Muscle layer of colon (tissue), 2 donors: ENCODE measurements at regions not wholly inside any gene's neighbourhood (a gene's known extent, or its start where the extent isn't known, plus 50 kb on each side); places are given as distances from the start of the nearest gene placed in this dataset.

Source experiments
- H3K27ac ChIP-seq: one replicate; pipeline ENCODE4 v1.7.0; 2013; ENCODE audit warnings: low read depth, mild to moderate bottlenecking, low read length, moderate library complexity
- H3K27me3 ChIP-seq, 2 donors: one replicate each; pipeline ENCODE4 v1.7.0; 2013; ENCODE audit warnings: low read length in 2 of 2, mild to moderate bottlenecking in 2 of 2; ENCODE audit not compliant: insufficient read depth in 2 of 2, control insufficient read depth in 1 of 2
- H3K36me3 ChIP-seq: one replicate; pipeline ENCODE4 v1.7.0; 2013; ENCODE audit warnings: mild to moderate bottlenecking, low read length; ENCODE audit not compliant: insufficient read depth
- H3K4me1 ChIP-seq: one replicate; pipeline ENCODE4 v1.7.0; 2013; ENCODE audit warnings: mild to moderate bottlenecking, low read length; ENCODE audit not compliant: insufficient read depth
- H3K4me3 ChIP-seq, 2 donors: one replicate each; pipeline ENCODE4 v1.7.0; 2013; ENCODE audit warnings: low read length in 2 of 2, low read depth in 1 of 2, mild to moderate bottlenecking in 1 of 2, moderate library complexity in 1 of 2
- H3K9ac ChIP-seq: one replicate; pipeline ENCODE4 v1.7.0; 2013; ENCODE audit warnings: low read length
- H3K9me3 ChIP-seq: one replicate; pipeline ENCODE4 v1.7.0; 2013; ENCODE audit warnings: mild to moderate bottlenecking, low read length
- donor health status: abdominal sarcoma.
- donor health status: Adenocarcinoma of cecum.

DNA sequence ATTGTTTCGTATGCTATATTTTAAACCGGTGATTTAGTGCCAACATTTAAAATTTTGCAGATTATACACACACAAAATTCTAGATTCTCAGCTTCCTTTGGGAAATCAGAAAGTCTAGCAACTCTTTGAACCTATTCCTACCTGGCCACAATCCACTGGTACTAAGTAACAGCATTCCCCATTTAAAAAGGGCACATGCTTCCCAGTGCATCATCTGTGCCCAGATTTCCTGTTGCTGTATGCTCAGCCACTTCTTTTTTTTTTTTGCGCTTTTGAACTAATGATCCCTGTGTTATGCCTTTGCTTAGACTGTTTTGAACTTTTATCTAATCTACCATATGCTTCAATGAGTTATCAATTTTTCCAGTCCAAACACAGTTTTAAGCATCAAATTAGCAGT is 548.4 kb downstream of the PLPP3 start:
- H3K36me3 ChIP-seq: no peaks in the 10 kb centered on the region
- no peak overlapping the region for H3K9ac ChIP-seq
- no peak overlapping the region for H3K27ac ChIP-seq
- no peak overlapping the region for H3K4me3 ChIP-seq
- H3K4me1 ChIP-seq: no peaks in the 10 kb centered on the region
- no peaks in the 10 kb centered on the region for H3K27me3 ChIP-seq
- no peaks in the 10 kb centered on the region for H3K9me3 ChIP-seq

DNA sequence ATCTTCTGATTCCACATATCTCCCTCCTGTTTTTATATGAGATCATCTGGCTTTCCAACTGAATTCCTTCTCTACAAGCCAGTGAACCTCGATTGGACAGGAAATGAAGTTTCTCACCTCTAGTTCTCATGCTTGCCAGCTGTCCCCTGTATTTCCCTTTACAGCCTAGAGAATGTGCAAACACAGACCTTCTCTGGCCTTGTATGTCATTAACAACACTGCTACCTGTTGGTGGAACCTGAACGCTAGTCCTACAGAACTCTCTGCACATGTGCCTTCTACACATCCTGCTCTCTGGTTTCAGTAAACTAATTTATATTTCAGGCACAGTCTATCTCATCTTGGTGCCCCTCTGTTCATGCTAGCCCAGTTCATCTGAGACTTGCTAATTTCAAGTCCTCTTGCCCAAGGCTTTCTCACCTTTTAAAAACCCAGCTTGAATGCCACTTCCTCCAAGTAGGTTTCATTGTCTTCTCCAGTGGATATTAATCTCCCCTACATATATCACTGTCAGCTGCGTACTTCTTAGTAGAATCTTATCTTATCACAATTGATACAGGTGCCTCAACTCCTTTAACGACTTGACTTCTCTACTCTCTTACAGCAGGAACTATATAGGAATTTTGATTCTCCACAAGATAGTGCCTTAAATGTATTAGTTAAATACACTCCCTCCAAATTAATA is 549.9 kb downstream of the PLPP3 start:
- no peak overlapping the region for H3K27ac ChIP-seq
- H3K36me3 ChIP-seq: no peaks in the 10 kb centered on the region
- no peaks in the 10 kb centered on the region for H3K9me3 ChIP-seq
- no peaks in the 10 kb centered on the region for H3K4me1 ChIP-seq
- H3K4me3 ChIP-seq: no peak overlapping the region
- no peak overlapping the region for H3K9ac ChIP-seq
- H3K27me3 ChIP-seq: no peaks in the 10 kb centered on the region

DNA sequence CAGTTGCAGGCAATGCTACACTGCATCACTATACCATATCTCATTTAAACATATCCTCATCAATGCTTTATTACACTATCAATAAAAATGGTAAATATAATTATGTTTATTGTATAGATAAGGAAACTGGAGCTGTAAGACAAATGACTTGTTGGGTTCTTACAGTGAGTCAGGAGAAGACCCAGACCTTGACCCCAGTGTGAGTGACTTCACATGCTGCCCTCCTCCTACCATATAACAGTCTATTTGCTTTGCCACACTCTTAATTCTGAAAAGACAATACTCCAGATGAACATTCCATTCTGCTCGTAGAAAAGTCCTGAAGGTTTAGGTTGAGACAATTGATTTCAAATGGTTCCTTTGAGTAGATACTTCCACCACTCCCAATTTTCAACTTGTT is 550.5 kb downstream of the PLPP3 start:
- no peaks in the 10 kb centered on the region for H3K27me3 ChIP-seq
- no peak overlapping the region for H3K4me3 ChIP-seq
- H3K9ac ChIP-seq: no peak overlapping the region
- H3K27ac ChIP-seq: no peak overlapping the region
- no peaks in the 10 kb centered on the region for H3K9me3 ChIP-seq
- no peaks in the 10 kb centered on the region for H3K4me1 ChIP-seq
- no peaks in the 10 kb centered on the region for H3K36me3 ChIP-seq

DNA sequence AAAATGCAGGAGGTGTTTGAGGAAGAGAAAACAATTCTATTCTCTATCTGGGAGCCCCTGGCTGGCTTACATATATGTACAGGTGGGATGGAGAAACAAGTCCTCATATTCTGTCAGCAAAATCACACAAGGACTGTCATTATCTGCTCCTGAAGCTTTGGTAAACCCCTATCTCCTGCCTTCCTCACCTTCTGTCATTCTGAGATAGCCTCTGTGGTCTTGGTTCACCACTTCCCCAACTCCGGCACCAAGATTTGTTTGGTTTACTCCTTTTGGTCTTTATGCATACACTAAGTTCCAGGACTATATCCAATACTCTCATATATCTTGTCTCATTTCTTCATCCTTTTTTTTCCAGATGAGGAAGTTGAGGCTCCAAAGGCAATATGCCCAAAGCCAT is 551.1 kb downstream of the PLPP3 start:
- H3K27ac ChIP-seq: no peak overlapping the region
- no peak overlapping the region for H3K4me3 ChIP-seq
- no peaks in the 10 kb centered on the region for H3K4me1 ChIP-seq
- no peaks in the 10 kb centered on the region for H3K36me3 ChIP-seq
- no peaks in the 10 kb centered on the region for H3K9me3 ChIP-seq
- no peaks in the 10 kb centered on the region for H3K27me3 ChIP-seq
- no peak overlapping the region for H3K9ac ChIP-seq

DNA sequence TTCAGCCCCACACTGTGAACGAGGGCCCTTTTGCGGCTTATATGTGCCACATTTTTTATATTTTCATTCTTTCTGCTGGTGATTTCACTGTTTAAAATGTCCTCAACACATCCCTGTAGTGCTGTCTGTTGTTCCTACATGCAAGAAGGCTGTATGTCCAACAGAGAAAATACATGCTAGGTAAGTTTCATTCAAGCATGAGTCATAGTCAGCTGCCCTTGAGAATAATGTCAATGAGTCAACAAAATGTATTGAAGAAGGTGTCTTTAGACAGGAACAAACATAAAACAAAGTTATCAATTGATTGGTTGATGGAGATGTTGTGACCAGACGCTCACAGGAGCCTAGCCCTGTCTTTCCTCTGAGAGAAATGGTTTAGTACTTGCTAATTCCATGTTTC is 553.4 kb downstream of the PLPP3 start:
- Histone ChIP-seq H3K27me3 (no peaks in the 10 kb centered on the region), H3K4me1 (no peaks in the 10 kb centered on the region), H3K36me3 (no peaks in the 10 kb centered on the region), H3K9ac (no peak overlapping the region), H3K4me3 (no peak overlapping the region), H3K9me3 (no peaks in the 10 kb centered on the region), H3K27ac (no peak overlapping the region)

DNA sequence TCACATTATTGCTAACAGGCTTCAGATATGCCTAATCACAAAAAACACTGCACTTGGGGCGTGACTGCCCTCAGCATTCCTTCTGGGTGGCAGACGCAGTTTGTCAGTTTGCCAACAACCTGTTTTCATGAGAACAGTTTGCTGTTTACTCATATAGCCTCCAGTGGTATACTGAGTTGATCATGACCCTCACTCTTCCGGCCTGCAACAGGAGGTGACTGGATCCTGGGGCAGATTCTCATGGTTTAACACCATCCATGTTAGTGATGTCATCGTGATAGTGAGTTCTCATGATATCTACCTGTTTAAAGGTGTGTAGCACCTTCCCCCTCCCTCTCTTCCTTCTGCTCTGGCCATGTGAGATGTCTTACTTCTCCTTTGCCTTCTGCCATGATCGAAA is 555.2 kb downstream of the PLPP3 start:
- no peaks in the 10 kb centered on the region for H3K9me3 ChIP-seq
- no peak overlapping the region for H3K27ac ChIP-seq
- no peak overlapping the region for H3K9ac ChIP-seq
- no peaks in the 10 kb centered on the region for H3K4me1 ChIP-seq
- H3K27me3 ChIP-seq: no peaks in the 10 kb centered on the region
- no peaks in the 10 kb centered on the region for H3K36me3 ChIP-seq
- H3K4me3 ChIP-seq: no peak overlapping the region

DNA sequence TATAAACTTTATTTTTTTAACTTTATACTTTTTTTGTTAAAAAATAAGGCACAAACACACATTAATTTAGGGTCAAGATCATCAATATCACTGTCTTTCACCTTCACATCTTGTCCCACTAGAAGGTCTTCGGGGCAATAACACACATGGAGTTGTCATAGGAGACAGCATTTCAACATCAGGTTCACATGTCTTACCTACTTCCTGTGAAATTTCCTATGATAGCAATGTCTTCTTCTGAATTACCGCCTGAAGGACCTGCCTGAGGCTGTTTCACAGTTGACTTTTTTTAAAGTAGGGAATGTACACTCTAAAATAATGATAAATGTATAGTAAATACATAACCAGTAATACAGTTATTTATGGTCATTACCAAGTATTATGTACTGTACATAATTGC is 559.4 kb downstream of the PLPP3 start:
- Histone ChIP-seq H3K27ac (no peak overlapping the region), H3K27me3 (no peaks in the 10 kb centered on the region), H3K36me3 (no peaks in the 10 kb centered on the region), H3K4me1 (no peaks in the 10 kb centered on the region), H3K4me3 (no peak overlapping the region), H3K9ac (no peak overlapping the region), H3K9me3 (no peaks in the 10 kb centered on the region)

DNA sequence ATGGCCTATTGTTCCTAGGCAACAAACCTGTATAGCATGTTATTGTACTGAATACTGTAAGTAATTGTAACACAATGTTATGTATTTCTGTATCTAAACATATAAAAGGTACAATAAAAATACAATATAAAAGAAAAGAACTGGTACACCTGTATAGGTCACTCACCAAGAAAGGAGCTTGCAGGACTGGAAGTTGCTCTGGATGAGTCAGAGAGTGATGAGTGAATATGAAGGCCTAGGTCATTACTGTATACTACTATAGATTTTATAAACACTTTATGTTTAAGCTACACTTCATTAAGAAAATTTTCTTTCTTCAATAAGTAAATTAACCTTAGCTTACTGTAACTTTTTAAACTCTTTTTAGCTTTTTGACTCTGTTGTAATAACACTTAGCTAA is 559.9 kb downstream of the PLPP3 start:
- Histone ChIP-seq H3K36me3 (no peaks in the 10 kb centered on the region), H3K4me1 (no peaks in the 10 kb centered on the region), H3K27ac (no peak overlapping the region), H3K9ac (no peak overlapping the region), H3K9me3 (no peaks in the 10 kb centered on the region), H3K4me3 (no peak overlapping the region), H3K27me3 (no peaks in the 10 kb centered on the region)

DNA sequence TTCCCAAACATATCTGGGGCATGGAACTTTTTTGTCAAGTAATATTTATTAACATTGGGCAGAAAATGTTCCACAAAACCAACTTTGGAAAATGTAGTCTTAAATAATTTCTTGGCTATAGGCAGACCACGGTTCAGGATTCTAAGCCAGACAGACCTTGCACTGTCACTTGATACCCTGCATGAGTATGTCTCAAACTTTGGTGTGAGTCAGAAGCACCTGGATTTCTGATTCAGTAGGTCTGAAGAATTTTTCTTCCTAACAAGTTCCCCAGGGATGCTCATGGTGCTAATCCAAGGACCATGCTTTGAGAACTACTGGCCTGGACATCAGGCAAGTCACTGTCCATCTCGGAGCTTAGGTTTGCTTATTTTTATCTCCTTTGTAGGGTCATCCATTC is 562.0 kb downstream of the PLPP3 start:
- Histone ChIP-seq H3K27me3 (no peaks in the 10 kb centered on the region), H3K4me1 (no peaks in the 10 kb centered on the region), H3K36me3 (no peaks in the 10 kb centered on the region), H3K4me3 (no peak overlapping the region), H3K27ac (no peak overlapping the region), H3K9ac (no peak overlapping the region), H3K9me3 (no peaks in the 10 kb centered on the region)

DNA sequence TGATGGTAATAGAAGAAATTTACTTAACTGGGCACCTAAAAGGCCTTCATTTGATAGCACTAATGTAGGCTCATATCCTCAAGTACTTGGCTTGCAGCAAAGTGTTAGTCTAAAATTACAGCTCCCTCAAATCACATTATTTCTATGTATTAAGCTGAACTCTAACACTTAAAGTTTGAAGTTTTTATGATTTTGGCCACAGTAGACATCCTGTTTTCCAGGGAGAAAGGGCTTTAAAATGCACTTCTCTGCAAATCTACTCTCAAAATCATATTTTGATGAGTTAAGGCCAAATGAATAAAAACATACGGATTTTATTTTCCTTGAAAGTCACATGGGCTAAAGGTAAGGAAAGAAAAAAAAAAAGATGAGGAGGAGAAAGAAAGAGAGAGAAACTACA is 575.5 kb downstream of the PLPP3 start:
- H3K4me3 ChIP-seq: no peak overlapping the region
- H3K9me3 ChIP-seq: no peaks in the 10 kb centered on the region
- H3K27me3 ChIP-seq: no peaks in the 10 kb centered on the region
- H3K36me3 ChIP-seq: no peaks in the 10 kb centered on the region
- no peak overlapping the region for H3K9ac ChIP-seq
- no peak overlapping the region for H3K27ac ChIP-seq
- no peaks in the 10 kb centered on the region for H3K4me1 ChIP-seq

DNA sequence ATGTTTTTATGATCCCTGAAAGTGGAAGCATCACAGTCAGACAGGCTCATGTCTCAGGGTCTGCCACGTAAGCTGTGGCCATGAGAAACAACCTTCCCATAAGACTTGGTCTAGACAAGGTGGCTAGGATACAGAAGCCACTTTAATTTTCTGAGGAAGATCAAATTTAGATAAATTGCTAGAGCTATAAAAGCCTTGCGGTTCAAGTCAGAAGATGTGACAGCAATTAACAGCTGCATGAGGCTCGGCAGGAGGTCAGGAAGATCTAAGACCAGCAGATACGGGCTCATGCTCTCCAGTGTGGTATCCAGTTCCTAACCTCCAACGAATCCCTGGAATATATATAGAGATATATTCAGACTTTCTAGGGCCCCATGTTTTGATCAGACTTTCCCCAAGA is 577.1 kb downstream of the PLPP3 start:
- H3K4me3 ChIP-seq: no peak overlapping the region
- H3K9ac ChIP-seq: no peak overlapping the region
- no peaks in the 10 kb centered on the region for H3K27me3 ChIP-seq
- H3K9me3 ChIP-seq: no peaks in the 10 kb centered on the region
- no peaks in the 10 kb centered on the region for H3K36me3 ChIP-seq
- no peak overlapping the region for H3K27ac ChIP-seq
- H3K4me1 ChIP-seq: no peaks in the 10 kb centered on the region

DNA sequence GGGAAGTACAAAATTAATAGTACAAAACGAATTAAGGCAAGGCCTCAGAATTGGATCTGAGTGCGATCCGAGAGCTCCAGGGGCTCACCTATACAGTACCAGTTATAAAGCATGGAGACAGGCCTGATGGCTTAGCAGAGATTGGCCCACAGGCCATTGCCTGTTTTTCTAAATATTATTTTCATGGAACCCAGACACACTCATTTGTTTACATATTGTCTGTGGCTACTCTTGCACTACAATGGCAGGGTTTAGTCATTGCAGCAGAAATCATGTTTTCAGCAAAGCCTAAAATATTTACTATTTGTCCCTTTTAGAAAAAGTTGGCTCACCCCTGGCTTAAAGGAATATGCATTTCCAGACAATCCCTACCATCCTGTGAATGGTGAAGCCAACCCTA is 578.9 kb downstream of the PLPP3 start:
- Histone ChIP-seq H3K36me3 (no peaks in the 10 kb centered on the region), H3K27me3 (no peaks in the 10 kb centered on the region), H3K27ac (no peak overlapping the region), H3K4me3 (no peak overlapping the region), H3K4me1 (no peaks in the 10 kb centered on the region), H3K9me3 (no peaks in the 10 kb centered on the region), H3K9ac (no peak overlapping the region)
